ENCODE measurements at regions not wholly inside any gene's neighbourhood (a gene's known extent, or its start where the extent isn't known, plus 50 kb on each side); places are given as distances from the start of the nearest gene placed in this dataset.

DNA sequence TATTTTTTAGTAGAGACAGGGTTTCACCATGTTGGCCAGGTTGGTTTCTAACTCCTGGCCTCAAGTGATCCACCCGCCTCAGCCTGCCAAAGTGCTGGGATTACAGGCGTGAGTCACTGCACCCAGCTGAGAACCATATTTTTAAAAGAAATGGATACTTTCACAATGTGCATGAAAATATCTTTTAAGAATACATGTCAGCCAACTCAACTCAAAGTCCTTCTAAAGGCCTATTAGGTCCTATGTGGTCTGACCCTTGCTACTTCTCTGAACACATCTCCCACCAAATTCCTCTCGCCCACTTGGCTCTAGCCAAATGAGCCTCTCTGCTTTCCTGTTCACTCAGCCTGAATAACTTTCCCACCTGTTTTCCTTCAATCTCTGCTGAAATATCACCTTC is 119.6 kb downstream of the MTX2 start:
- Histone ChIP-seq H3K36me3 (replicated peaks) (no peaks in the 10 kb centered on the region), H3K4me1 (no peaks in the 10 kb centered on the region), H3K9me3 (no peaks in the 10 kb centered on the region), H3K27me3 (ENCODE audit: low read depth) (no peaks in the 10 kb centered on the region), H3K4me3 (no peak overlapping the region)
- no peak for DNase-seq (ENCODE audit: low spot score in 2 of 2)
- in situ Hi-C loops (cut with MboI; ENCODE audit: low sequenced_read_pairs): no loop called here

DNA sequence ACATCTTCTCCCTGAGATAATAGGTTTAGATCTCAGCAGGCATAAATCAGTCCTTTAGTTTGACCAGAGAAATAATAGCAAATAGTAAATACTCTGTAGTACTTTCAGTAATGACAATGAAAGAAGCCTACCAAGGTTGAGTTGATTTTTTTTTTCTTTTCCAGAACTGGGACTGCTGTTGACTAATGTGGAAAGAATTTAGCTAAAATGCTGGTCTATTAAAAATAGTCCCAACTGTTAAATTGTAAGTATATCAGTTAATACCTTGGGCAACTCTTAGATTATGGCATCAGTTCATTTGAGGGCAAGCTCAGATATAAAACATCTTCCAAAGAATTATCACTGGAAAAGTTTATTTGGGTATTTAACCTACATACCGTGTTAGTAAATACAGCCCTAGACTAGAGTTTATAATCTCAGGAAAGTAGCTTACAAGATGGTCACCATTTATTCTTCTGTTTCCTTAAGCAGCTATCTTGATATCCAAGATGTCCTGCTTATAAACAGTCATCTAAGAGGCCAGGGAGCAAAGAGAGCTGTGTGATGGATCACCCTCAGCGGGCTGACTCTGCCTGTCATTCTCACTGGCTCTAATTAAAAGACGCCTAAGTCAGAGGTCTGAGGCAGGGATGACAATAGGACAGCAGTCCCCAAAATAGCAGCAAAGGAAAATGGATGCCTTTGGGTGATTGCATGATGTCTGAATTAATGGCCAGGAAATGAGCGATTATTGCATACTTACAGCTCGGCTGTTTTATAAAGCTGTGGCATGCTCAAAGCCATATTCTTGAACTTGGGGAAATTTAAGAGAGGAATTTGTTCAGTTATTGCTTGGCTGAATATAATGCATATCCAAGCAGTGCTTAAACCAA is 121.3 kb downstream of the MTX2 start:
- Histone ChIP-seq H3K9me3 (no peaks in the 10 kb centered on the region), H3K27me3 (ENCODE audit: low read depth) (no peaks in the 10 kb centered on the region), H3K4me1 (no peaks in the 10 kb centered on the region), H3K36me3 (replicated peaks) (no peaks in the 10 kb centered on the region), H3K4me3 (no peak overlapping the region)
- no peak for DNase-seq (ENCODE audit: low spot score in 2 of 2)
- in situ Hi-C loops (cut with MboI; ENCODE audit: low sequenced_read_pairs): no loop called here

- no peaks in the 10 kb centered on the region for H3K36me3 ChIP-seq (replicated peaks)
- H3K4me1 ChIP-seq: no peaks in the 10 kb centered on the region
- in situ Hi-C loops (cut with MboI; ENCODE audit: low sequenced_read_pairs): no loop called here
- no peak overlapping the region for H3K4me3 ChIP-seq
- no peaks in the 10 kb centered on the region for H3K27me3 ChIP-seq (ENCODE audit: low read depth)
- DNase-seq (ENCODE audit: low spot score in 2 of 2): no peak
- H3K9me3 ChIP-seq: no peaks in the 10 kb centered on the region
These were observed 121.8 kb downstream of the MTX2 start for GRCh38 chr2:176391148-176391419.

DNA sequence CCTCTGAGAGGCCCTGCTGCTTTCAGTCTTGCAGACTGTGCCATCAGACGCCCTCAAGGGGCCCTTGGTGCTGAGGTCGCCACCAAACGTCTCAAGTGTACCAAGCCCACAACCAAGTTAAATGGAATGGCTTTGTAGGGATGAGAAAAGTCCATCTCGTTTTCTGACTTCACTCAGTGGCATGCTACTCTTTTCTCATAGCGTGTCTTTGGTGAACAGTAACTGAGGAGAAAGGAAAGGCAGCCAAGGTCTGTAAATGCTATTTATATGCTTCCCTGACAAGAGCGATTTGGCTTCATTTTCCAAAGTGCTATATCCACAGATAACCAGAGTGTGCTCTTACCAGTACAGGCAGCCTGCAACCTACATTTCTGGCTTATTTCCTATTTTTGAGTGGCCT is 123.0 kb downstream of the MTX2 start:
- Histone ChIP-seq H3K27me3 (ENCODE audit: low read depth) (no peaks in the 10 kb centered on the region), H3K9me3 (no peaks in the 10 kb centered on the region), H3K36me3 (replicated peaks) (no peaks in the 10 kb centered on the region), H3K4me1 (no peaks in the 10 kb centered on the region), H3K4me3 (no peak overlapping the region)
- no peak for DNase-seq (ENCODE audit: low spot score in 2 of 2)
- in situ Hi-C loops (cut with MboI; ENCODE audit: low sequenced_read_pairs): no loop called here

DNA sequence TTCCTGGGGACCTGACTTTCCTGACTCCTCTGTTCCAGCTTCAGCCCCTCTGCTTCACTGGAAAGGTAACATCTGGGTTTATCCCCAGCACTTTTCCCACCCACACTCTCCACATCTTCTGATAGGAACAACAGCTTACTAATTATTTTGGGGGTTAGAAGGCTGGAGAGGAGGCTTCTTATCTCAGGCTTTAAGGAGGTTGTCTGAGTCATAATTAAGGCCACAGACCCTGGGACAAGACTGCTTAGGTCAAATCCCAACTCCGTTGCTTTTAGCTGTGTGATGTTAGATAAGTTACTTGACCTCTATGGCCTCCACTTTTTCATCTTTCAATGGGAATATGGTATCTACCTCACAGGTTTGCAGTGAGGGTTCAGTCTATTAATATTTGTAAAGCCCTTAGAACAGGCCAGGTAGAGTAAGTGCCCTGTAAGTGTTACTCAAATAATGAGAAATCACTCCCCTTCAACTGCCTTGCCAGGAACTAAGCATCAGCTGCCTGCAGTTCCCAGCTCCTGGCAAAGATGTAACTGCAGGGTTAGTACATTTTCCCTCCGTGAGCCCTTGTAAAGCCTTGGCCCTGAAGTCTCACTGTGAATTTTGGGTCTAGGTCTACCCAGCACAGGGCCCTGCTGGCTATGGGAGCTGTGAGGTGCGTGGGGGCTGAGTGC is 123.6 kb downstream of the MTX2 start:
- Histone ChIP-seq H3K36me3 (replicated peaks) (no peaks in the 10 kb centered on the region), H3K27me3 (ENCODE audit: low read depth) (no peaks in the 10 kb centered on the region), H3K4me1 (no peaks in the 10 kb centered on the region), H3K9me3 (no peaks in the 10 kb centered on the region), H3K4me3 (no peak overlapping the region)
- in situ Hi-C loops (cut with MboI; ENCODE audit: low sequenced_read_pairs): no loop called here
- DNase-seq (ENCODE audit: low spot score in 2 of 2): no peak

- no peak for DNase-seq (ENCODE audit: low spot score in 2 of 2)
- in situ Hi-C loops (cut with MboI; ENCODE audit: low sequenced_read_pairs): no loop called here
- no peak overlapping the region for H3K4me3 ChIP-seq
These were observed 126.1 kb downstream of the MTX2 start for GRCh38 chr2:176395273-176395854.

DNA sequence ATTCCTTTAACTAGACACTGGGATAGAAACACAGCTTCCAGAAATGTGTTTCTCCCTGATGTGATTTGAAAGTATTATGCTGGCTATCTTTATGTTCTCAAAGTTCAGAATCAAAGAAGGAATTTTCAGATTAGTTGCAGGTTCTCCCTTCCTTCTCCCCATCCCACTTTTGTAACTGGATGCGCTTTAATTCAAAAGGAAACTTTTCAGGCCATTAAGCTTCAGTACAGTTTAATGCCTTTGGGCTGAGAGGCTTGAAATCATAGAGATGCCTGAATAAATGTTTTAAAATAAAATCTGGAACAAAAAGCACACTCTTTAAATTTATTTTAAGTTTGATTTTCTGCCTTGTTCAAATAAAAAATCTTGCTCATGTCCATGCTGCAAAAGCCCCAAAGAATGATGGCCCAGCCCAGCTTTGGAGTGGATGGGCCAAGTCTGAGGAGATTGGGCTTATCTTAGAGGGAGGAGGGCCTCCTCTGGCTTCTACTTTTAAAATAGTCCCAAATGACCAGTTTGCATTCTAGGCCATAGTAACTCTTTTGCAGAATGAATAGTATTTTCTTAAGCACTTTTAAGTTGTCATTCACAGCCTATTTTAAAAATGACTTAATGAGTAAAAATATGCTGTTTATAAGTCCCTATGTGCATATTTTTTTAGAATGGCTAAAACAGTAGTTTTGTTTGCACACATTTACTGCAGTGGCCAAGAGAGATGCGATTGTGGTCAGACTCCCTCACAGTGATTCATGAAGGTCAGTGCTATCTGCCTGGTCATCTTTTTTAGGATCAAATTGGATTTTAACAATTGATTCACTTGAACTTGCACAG is 129.2 kb downstream of the MTX2 start:
- H3K4me3 ChIP-seq: no peak overlapping the region

More at GRCh38 chr2:176395273-176395854, 126.1 kb downstream of the MTX2 start:
- no peaks in the 10 kb centered on the region for H3K4me1 ChIP-seq
- no peaks in the 10 kb centered on the region for H3K36me3 ChIP-seq (replicated peaks)
- no peaks in the 10 kb centered on the region for H3K27me3 ChIP-seq (ENCODE audit: low read depth)
- no peaks in the 10 kb centered on the region for H3K9me3 ChIP-seq

DNA sequence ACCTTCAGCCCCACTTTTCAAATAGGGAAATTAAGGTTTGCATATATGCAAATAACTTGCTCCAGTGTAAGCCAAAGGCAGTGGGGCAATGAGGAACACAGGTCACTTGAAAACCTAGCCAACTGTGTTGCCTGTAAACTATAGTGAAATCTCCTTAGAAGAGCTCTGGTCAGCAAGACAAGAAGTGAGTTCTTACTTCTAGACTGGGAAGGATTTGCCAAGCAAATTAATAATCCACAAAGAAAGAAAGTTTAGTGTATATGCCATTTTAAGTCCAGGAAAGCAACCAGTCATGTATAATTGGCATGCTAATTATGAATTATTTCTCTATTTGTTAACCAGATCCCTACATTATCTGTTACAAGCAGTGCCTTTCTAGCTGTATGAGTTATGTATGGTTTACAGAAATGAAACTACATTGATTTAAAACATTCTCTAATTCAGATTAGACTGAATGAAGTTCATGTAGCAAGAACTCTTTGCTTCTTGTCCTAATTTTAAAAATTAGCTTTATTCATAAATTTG is 129.9 kb downstream of the MTX2 start:
- Histone ChIP-seq H3K36me3 (replicated peaks) (no peaks in the 10 kb centered on the region), H3K4me3 (no peak overlapping the region), H3K27me3 (ENCODE audit: low read depth) (no peaks in the 10 kb centered on the region), H3K4me1 (no peaks in the 10 kb centered on the region), H3K9me3 (no peaks in the 10 kb centered on the region)
- in situ Hi-C loops (cut with MboI; ENCODE audit: low sequenced_read_pairs): no loop called here
- DNase-seq (ENCODE audit: low spot score in 2 of 2): no peak

More for the DNA sequence above, 129.2 kb downstream of the MTX2 start:
- DNase-seq (ENCODE audit: low spot score in 2 of 2): no peak
- no peaks in the 10 kb centered on the region for H3K4me1 ChIP-seq
- H3K36me3 ChIP-seq (replicated peaks): no peaks in the 10 kb centered on the region
- no peaks in the 10 kb centered on the region for H3K27me3 ChIP-seq (ENCODE audit: low read depth)
- H3K9me3 ChIP-seq: no peaks in the 10 kb centered on the region
- in situ Hi-C loops (cut with MboI; ENCODE audit: low sequenced_read_pairs): no loop called here

GRCh38 chr2:176405477-176405876 is 136.2 kb downstream of the MTX2 start:
- no peaks in the 10 kb centered on the region for H3K9me3 ChIP-seq
- in situ Hi-C loops (cut with MboI; ENCODE audit: low sequenced_read_pairs): no loop called here
- H3K27me3 ChIP-seq (ENCODE audit: low read depth): 0 out of 2 replicates have a peak, but pooled peaks cover 4% of the 10 kb centered on the region
- H3K36me3 ChIP-seq (replicated peaks): no peaks in the 10 kb centered on the region
- DNase-seq (ENCODE audit: low spot score in 2 of 2): no peak
- H3K4me3 ChIP-seq: no peak overlapping the region
- no peaks in the 10 kb centered on the region for H3K4me1 ChIP-seq

- no peak overlapping the region for H3K4me3 ChIP-seq
- H3K9me3 ChIP-seq: no peaks in the 10 kb centered on the region
- no peak for DNase-seq (ENCODE audit: low spot score in 2 of 2)
- H3K27me3 ChIP-seq (ENCODE audit: low read depth): 0 out of 2 replicates have a peak, but pooled peaks cover 4% of the 10 kb centered on the region
- no peaks in the 10 kb centered on the region for H3K36me3 ChIP-seq (replicated peaks)
- no peaks in the 10 kb centered on the region for H3K4me1 ChIP-seq
- in situ Hi-C loops (cut with MboI; ENCODE audit: low sequenced_read_pairs): no loop called here
These were observed 138.5 kb downstream of the MTX2 start for GRCh38 chr2:176407706-176408105.

DNA sequence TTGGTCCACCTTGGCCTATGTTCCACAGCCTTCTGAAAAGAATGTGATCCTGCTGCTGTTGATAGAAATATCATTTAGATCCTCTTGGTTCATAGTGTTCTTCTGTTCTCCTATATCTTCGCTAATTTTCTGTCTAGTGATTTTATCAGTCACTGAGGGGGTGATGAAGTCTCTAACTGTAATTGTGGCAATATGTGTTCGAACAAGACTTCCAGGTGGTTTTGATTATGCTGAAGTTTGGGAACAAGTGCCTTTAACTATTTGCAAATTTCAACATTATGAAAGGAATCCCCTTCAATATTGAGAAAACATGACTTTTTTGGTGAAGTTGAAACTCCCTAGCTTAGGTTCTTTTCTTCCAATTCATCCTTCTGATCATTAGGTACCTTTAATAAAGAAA is 140.4 kb downstream of the MTX2 start:
- Histone ChIP-seq H3K27me3 (ENCODE audit: low read depth) (peaks cover 4% of the 10 kb centered on the region; the same call in 1 of the 2 replicates), H3K36me3 (replicated peaks) (no peaks in the 10 kb centered on the region), H3K4me1 (no peaks in the 10 kb centered on the region), H3K4me3 (no peak overlapping the region), H3K9me3 (no peaks in the 10 kb centered on the region)
- in situ Hi-C loops (cut with MboI; ENCODE audit: low sequenced_read_pairs): no loop called here
- DNase-seq (ENCODE audit: low spot score in 2 of 2): no peak

DNA sequence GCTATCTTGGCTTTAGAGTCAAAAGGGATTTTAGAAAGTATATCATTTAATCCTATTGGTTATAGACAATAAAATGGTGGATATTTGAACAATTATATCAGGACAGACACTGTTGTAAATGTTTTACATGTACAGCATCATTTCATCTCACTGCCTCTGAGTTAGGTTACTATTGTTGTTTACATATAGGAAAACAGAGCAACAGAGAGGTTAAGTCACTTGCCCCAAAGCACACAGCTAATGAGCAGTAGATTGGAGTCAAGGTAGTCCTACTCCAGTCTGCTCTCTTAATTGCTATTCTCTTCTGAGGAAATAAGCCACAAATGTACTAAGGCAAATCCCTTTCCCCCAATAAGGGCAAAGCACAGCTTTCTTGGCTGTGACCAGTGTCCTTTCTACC is 142.9 kb downstream of the MTX2 start:
- DNase-seq (ENCODE audit: low spot score in 2 of 2): no peak
- Histone ChIP-seq H3K9me3 (no peaks in the 10 kb centered on the region), H3K27me3 (ENCODE audit: low read depth) (peaks cover 7% of the 10 kb centered on the region; the same call in 1 of the 2 replicates), H3K4me3 (no peak overlapping the region), H3K36me3 (replicated peaks) (no peaks in the 10 kb centered on the region), H3K4me1 (no peaks in the 10 kb centered on the region)
- in situ Hi-C loops (cut with MboI; ENCODE audit: low sequenced_read_pairs): no loop called here

GRCh38 chr2:176413786-176414185 is 144.5 kb downstream of the MTX2 start:
- in situ Hi-C loops (cut with MboI; ENCODE audit: low sequenced_read_pairs): no loop called here
- Histone ChIP-seq H3K9me3 (no peaks in the 10 kb centered on the region), H3K36me3 (replicated peaks) (no peaks in the 10 kb centered on the region), H3K4me1 (no peaks in the 10 kb centered on the region), H3K27me3 (ENCODE audit: low read depth) (peaks cover 7% of the 10 kb centered on the region; the same call in 1 of the 2 replicates), H3K4me3 (no peak overlapping the region)
- no peak for DNase-seq (ENCODE audit: low spot score in 2 of 2)

Measured in HAP-1 (cell line).